K562 (cell line): ENCODE measurements at regions not wholly inside any gene's neighbourhood (a gene's known extent, or its start where the extent isn't known, plus 50 kb on each side); places are given as distances from the start of the nearest gene placed in this dataset.
A peak's percentile ranks its signal among the peaks of the same experiment; 100 is the strongest.

Experiments used
- ATAC-seq: fragments of 200-7000 bp; cut with Tn5 transposase; 3 replicates; pipeline ENCODE4 v1.9.1; 2020; ENCODE audit warnings: moderate library complexity
- BruUV-seq: library from RNA; stranded (reverse); fragments of 400-500 nt; replicated peaks from 2 replicates; lab custom pipeline; 2021; lab: Mats Ljungman, UMichigan
- CTCF ChIA-PET: fragments of 300-600 bp; formaldehyde crosslinking; extraction: SDS; loops from one replicate; lab custom pipeline; 2021; ENCODE audit warnings: low intra/inter-chr PET ratio; lab: Yijun Ruan, JAX
- POLR2A ChIA-PET: fragments of 300-600, 350-650 bp; sonication (Branson Sonifier 250); formaldehyde crosslinking; extraction: SDS; loops from one replicate; lab custom pipeline; 2021; ENCODE audit warnings: antibody characterized with exemption, inconsistent platforms; lab: Yijun Ruan, JAX
- DNase-seq, 4 experiments: peaks; one replicate each; pipeline versions ENCODE4 v3.0.0 to v3.0.0-alpha.2; 2011 to 2018; ENCODE audit warnings: low spot score in 3 of 4, mixed read lengths in 3 of 4; ENCODE audit errors: extremely low read depth in 1 of 4
- FAIRE-seq: peaks from 2 replicates; lab custom pipeline; 2011; peaks lifted over from hg19 to GRCh38; lab: Jason Lieb, UNC
- H2AFZ ChIP-seq: 2 replicates; pipeline ENCODE4 v1.6.0; 2011; ENCODE audit warnings: low read depth, low read length, control low read depth, inconsistent platforms
- H3K27ac ChIP-seq: fragments of 200-600 bp; 3 replicates; pipeline ENCODE4 v1.8.0; 2011; ENCODE audit warnings: low read depth, mild to moderate bottlenecking, control low read depth, inconsistent platforms, low read length, moderate library complexity, mixed read lengths; ENCODE audit errors: extremely low read depth
- H3K27me3 ChIP-seq, 2 experiments: fragments of 300-600 bp in 1 of 2; 2 replicates in 1 of 2; 3 replicates in 1 of 2; pipeline versions ENCODE4 v1.6.0 to v1.8.0; 2011; ENCODE audit warnings: inconsistent platforms in 2 of 2, low read length in 2 of 2, mild to moderate bottlenecking in 1 of 2, mixed read lengths in 1 of 2, moderate library complexity in 1 of 2; ENCODE audit not compliant: control insufficient read depth in 2 of 2, insufficient read depth in 2 of 2
- H3K36me3 ChIP-seq: fragments of 300-600 bp; 3 replicates; pipeline ENCODE4 v1.8.0; 2011; ENCODE audit warnings: mild to moderate bottlenecking, low read length, inconsistent platforms; ENCODE audit not compliant: control insufficient read depth, insufficient read depth
- H3K4me1 ChIP-seq, 2 experiments: fragments of 200-600 bp in 1 of 2; replicated peaks in 1 of 2; 2 replicates in 1 of 2; 3 replicates in 1 of 2; pipeline versions ENCODE4 v1.5.1 to v1.8.0; 2011; ENCODE audit warnings: inconsistent platforms in 2 of 2, low read length in 2 of 2, mild to moderate bottlenecking in 1 of 2, mixed read lengths in 1 of 2, moderate library complexity in 1 of 2; ENCODE audit not compliant: control insufficient read depth in 2 of 2, insufficient read depth in 2 of 2
- H3K4me2 ChIP-seq: 2 replicates; pipeline ENCODE4 v1.6.1; 2011; ENCODE audit warnings: low read length, control low read depth, inconsistent platforms, mixed read lengths; ENCODE audit not compliant: insufficient read depth
- H3K4me3 ChIP-seq: fragments of 200-600 bp; sonication (generic), shearing (Covaris generic); 2 replicates; pipeline ENCODE4 v1.5.1; 2016; ENCODE audit warnings: control low read depth, inconsistent platforms
- H3K79me2 ChIP-seq: fragments of 200-600 bp; 3 replicates; pipeline ENCODE4 v1.8.0; 2011; ENCODE audit warnings: low read length, inconsistent platforms; ENCODE audit not compliant: control insufficient read depth, insufficient read depth
- H3K9ac ChIP-seq, 2 experiments: 2 replicates each; pipeline versions ENCODE4 v1.6.0 to v1.6.1; 2011; ENCODE audit warnings: low read depth in 2 of 2, low read length in 2 of 2, control low read depth in 1 of 2, inconsistent platforms in 1 of 2, mild to moderate bottlenecking in 1 of 2, mixed read lengths in 1 of 2; ENCODE audit not compliant: insufficient read depth in 1 of 2
- H3K9me1 ChIP-seq: one replicate; pipeline ENCODE4 v1.6.0; 2011; ENCODE audit warnings: inconsistent platforms, mild to moderate bottlenecking, low read length, moderate library complexity; ENCODE audit not compliant: control insufficient read depth, insufficient read depth
- H3K9me3 ChIP-seq: replicated peaks from 2 replicates; pipeline ENCODE4 v1.5.1; 2011; ENCODE audit warnings: low read depth, low read length, inconsistent platforms; ENCODE audit not compliant: control insufficient read depth, insufficient read depth
- H4K20me1 ChIP-seq: replicated peaks from 2 replicates; pipeline ENCODE4 v1.6.1; 2011; ENCODE audit warnings: low read length, inconsistent platforms, mixed read lengths; ENCODE audit not compliant: control insufficient read depth, insufficient read depth
- ASH1L ChIP-seq: fragments of 450-650 bp; IDR thresholded peaks from 2 replicates; pipeline ENCODE4 v1.6.1; 2018; ENCODE audit warnings: borderline replicate concordance, mild to moderate bottlenecking, low read depth; ENCODE audit not compliant: partially characterized antibody
- BCOR ChIP-seq: fragments of 450-650 bp; IDR thresholded peaks from 2 replicates; pipeline ENCODE4 v1.6.1; 2016
- CEBPB ChIP-seq: fragments of 450-650 bp; IDR thresholded peaks from 2 replicates; pipeline ENCODE4 v1.6.1; 2016; ENCODE audit warnings: missing genetic modification characterization, missing compliant biosample characterization
- ESRRA ChIP-seq: fragments of 450-650 bp; IDR thresholded peaks from 2 replicates; pipeline ENCODE4 v1.6.1; 2014; ENCODE audit warnings: low read depth, mild to moderate bottlenecking, moderate library complexity, borderline replicate concordance
- ETS2 ChIP-seq: IDR thresholded peaks from 2 replicates; pipeline ENCODE4 v1.6.1; 2016; ENCODE audit warnings: borderline replicate concordance, missing genetic modification characterization, mild to moderate bottlenecking, moderate library complexity, missing compliant biosample characterization; ENCODE audit not compliant: poor library complexity, severe bottlenecking
- HMGXB4 ChIP-seq: sonication (generic); formaldehyde crosslinking; IDR thresholded peaks from 2 replicates; pipeline ENCODE4 v1.8.1; 2023; ENCODE audit warnings: mild to moderate bottlenecking, missing genetic modification reagents
- MAFG ChIP-seq: fragments of 450-650 bp; conservative IDR thresholded peaks from 2 replicates; pipeline ENCODE4 v1.6.1; 2016; ENCODE audit warnings: missing genetic modification characterization, missing compliant biosample characterization
- NR1H2 ChIP-seq: sonication (generic); formaldehyde crosslinking; IDR thresholded peaks from 2 replicates; pipeline ENCODE4 v1.4.0; 2020; ENCODE audit warnings: mild to moderate bottlenecking, missing genetic modification reagents
- ZBTB1 ChIP-seq: sonication (generic); formaldehyde crosslinking; IDR thresholded peaks from 2 replicates; pipeline ENCODE4 v1.8.1; 2023; ENCODE audit warnings: missing genetic modification reagents, low read depth, mild to moderate bottlenecking, borderline replicate concordance
- ZBTB12 ChIP-seq: fragments of 250-450 bp; sonication (Bioruptor Pico); IDR thresholded peaks from 2 replicates; pipeline ENCODE4 v1.4.0; 2020
- WGBS: fragments of 100-300 bp; shearing (Covaris generic); methylation state at CpG from one replicate; pipeline ENCODE4 v1.1.6; 2016; ENCODE audit warnings: low coverage, mixed read lengths; ENCODE audit not compliant: insufficient coverage; ENCODE audit errors: missing lambda C conversion rate; 5-methylcytosine and 5-hydroxymethylcytosine counted together
- in situ Hi-C: fragments of 300-500 bp; cut with MboI; formaldehyde crosslinking; loops from 4 replicates; pipeline ENCODE4 v1.15.0; 2018; ENCODE audit warnings: inconsistent platforms, mixed read lengths
- intact Hi-C: fragments of 100-400 bp; cut with micrococcal nuclease; formaldehyde crosslinking; loops from 2 replicates; pipeline ENCODE4 v1.14.2; 2022
- TF ChIP-seq, protein P1 (sequence below): fragments of 250-450 bp; sonication (Bioruptor Pico); IDR thresholded peaks from 2 replicates; pipeline ENCODE4 v1.4.0; 2020; ENCODE audit warnings: mild to moderate bottlenecking, moderate library complexity

DNA sequence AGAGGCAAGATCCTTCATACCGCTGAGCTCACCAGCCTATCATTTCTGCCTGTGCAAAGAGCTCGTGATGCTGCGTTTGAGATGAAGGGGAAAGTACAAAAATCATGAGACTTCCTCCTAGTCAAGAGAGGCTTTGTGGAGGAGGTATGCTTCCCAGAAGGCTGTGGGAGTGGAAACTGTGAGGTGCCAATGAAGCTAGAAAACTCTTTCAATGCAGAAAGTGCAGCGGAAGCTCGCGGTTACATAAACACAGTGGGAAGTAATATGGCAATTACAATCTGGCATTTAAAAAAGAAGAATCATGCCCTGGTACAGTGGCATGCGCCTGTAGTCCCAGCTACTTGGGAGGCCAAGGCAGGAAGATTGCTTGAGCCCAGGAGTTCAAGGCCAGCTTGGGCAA is 134.8 kb downstream of the EHF start (continued):
- TF ChIP-seq ASH1L (no peak), HMGXB4 (CRISPR knock-in tag) (no peak), ZBTB12 (CRISPR knock-in tag) (no peak), MAFG (tag) (no peak), ETS2 (tag) (no peak)

DNA sequence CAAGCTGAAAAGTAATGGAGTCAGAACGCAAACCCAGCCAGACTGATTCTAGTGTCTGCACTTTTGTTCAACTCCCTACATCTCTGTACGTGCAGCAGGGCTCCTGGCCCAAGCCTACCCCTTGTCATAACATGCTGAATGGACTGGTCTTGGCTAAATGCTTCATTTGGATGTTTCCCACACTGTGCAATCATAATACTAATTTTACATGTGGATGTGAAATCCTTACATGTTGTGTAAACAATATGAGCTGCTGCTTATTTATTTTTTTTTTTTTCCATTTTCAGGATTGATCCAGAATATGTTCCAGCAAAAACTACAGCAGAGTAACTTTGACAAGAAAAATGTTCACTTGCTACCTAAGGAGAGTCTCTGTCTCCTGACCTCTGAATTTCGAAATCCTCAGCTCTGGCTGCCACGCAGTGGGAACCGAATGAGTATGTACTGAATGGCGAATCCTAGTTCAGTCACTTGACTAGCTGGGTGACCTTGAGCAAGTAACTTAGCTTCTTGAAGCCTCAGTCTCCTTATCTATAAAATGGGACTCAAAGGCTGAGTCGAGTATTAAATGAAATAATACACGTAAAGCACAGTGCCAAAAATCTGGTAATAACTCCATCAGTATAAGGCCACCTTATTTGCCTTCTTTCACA is 133.4 kb downstream of the EHF start:
- 62% methylated on average over 8 of the region's 8 CpGs for WGBS
- Histone ChIP-seq H3K9ac (no peak overlapping the region), H3K4me1 (peaks cover 0 to 17% of the 10 kb centered on the region in 2 experiments; a peak in 4 of 5 replicates), H3K4me2 (no peak overlapping the region), H4K20me1 (no peaks in the 10 kb centered on the region), H3K9me3 (peaks cover 3% of the 10 kb centered on the region), H3K9me1 (no peaks in the 10 kb centered on the region), H3K27ac (no peak overlapping the region), H3K27me3 (no peaks in the 10 kb centered on the region), H3K79me2 (no peaks in the 10 kb centered on the region), H2AFZ (no peak overlapping the region), H3K4me3 (no peak overlapping the region), H3K36me3 (no peaks in the 10 kb centered on the region)
- no peak for DNase-seq
- CTCF ChIA-PET: no interaction called here
- no TSS peak for BruUV-seq
- intact Hi-C loops: no loop called here
- POLR2A ChIA-PET: no interaction called here
- no peak for ATAC-seq
- FAIRE-seq: no peak
- in situ Hi-C loops: no loop called here
- TF ChIP-seq CEBPB (tag) (peak; percentile 24), ESRRA (peak; percentile 74; the same call in 1 of the 2 replicates), NR1H2 (CRISPR knock-in tag) (no peak), BCOR (peak; percentile 44; the same call in 1 of the 2 replicates), ZBTB1 (CRISPR knock-in tag) (no peak)
- TF ChIP-seq, protein P1, sequence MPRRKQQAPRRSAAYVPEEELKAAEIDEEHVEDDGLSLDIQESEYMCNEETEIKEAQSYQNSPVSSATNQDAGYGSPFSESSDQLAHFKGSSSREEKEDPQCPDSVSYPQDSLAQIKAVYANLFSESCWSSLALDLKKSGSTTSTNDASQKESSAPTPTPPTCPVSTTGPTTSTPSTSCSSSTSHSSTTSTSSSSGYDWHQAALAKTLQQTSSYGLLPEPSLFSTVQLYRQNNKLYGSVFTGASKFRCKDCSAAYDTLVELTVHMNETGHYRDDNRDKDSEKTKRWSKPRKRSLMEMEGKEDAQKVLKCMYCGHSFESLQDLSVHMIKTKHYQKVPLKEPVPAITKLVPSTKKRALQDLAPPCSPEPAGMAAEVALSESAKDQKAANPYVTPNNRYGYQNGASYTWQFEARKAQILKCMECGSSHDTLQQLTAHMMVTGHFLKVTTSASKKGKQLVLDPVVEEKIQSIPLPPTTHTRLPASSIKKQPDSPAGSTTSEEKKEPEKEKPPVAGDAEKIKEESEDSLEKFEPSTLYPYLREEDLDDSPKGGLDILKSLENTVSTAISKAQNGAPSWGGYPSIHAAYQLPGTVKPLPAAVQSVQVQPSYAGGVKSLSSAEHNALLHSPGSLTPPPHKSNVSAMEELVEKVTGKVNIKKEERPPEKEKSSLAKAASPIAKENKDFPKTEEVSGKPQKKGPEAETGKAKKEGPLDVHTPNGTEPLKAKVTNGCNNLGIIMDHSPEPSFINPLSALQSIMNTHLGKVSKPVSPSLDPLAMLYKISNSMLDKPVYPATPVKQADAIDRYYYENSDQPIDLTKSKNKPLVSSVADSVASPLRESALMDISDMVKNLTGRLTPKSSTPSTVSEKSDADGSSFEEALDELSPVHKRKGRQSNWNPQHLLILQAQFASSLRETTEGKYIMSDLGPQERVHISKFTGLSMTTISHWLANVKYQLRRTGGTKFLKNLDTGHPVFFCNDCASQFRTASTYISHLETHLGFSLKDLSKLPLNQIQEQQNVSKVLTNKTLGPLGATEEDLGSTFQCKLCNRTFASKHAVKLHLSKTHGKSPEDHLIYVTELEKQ (CRISPR knock-in tag): no peak
